Omental fat pad (tissue), 3 donors: ENCODE measurements at regions not wholly inside any gene's neighbourhood (a gene's known extent, or its start where the extent isn't known, plus 50 kb on each side); places are given as distances from the start of the nearest gene placed in this dataset.

Experiments used
- ATAC-seq: fragments of 150-250 bp; one replicate; pipeline ENCODE4 v1.9.1; 2016; ENCODE audit warnings: mild to moderate bottlenecking, moderate library complexity; ENCODE audit not compliant: low FRiP score
- DNase-seq: peaks from one replicate; pipeline ENCODE4 v3.0.0-alpha.2; 2019; ENCODE audit warnings: low spot score
- TF ChIP-seq, protein P1 (sequence below), 3 donors: fragments of 450-650 bp; IDR thresholded peaks; one replicate each; pipeline ENCODE4 v1.5.1; 2016 to 2017; ENCODE audit warnings: antibody characterized with exemption in 3 of 3, mild to moderate bottlenecking in 3 of 3, moderate library complexity in 2 of 3

DNA sequence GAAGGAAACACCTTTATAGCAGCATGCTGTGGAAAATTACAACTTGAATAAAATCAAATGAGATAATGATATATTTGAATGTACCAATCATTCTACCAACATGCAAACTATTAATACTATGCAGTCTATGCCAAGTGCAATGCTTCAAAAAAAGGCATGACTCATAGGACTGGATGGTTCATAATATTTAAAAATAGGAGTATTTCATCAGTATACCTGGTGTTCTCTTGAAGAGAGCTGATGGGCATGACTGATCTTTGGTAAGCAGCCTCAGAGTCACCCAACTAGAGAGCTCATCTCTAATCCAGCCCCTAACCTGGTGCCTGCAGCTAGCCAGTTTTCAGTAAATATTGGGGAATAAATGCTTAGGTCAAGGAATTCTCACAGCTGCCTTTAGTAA, 434.7 kb upstream of the ARRDC4 start:
- TF ChIP-seq, protein P1, sequence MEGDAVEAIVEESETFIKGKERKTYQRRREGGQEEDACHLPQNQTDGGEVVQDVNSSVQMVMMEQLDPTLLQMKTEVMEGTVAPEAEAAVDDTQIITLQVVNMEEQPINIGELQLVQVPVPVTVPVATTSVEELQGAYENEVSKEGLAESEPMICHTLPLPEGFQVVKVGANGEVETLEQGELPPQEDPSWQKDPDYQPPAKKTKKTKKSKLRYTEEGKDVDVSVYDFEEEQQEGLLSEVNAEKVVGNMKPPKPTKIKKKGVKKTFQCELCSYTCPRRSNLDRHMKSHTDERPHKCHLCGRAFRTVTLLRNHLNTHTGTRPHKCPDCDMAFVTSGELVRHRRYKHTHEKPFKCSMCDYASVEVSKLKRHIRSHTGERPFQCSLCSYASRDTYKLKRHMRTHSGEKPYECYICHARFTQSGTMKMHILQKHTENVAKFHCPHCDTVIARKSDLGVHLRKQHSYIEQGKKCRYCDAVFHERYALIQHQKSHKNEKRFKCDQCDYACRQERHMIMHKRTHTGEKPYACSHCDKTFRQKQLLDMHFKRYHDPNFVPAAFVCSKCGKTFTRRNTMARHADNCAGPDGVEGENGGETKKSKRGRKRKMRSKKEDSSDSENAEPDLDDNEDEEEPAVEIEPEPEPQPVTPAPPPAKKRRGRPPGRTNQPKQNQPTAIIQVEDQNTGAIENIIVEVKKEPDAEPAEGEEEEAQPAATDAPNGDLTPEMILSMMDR (IDR thresholded peaks at IDR 0.05), result no peak
- DNase-seq (no peak), ATAC-seq (no peak)

DNA sequence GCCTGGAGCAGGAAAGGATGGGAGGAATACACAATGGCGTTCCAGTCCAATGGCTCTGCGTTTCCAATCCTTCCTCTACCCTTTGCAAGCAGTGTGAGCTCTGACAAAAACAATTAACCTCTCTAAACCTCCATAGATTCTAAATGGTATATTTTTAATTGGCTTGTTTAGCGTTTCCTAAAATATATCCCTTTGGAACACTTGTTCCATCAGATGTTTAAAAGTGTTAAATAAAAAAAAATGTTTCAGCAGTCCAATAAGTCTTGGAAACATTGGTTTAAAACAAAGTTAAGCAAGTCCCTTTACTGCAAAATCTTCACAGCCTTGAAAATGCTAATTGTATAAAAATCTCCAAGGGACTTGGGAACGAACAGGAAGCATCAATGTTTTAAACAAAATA, 432.3 kb upstream of the ARRDC4 start:
- ATAC-seq, result no peak

DNA sequence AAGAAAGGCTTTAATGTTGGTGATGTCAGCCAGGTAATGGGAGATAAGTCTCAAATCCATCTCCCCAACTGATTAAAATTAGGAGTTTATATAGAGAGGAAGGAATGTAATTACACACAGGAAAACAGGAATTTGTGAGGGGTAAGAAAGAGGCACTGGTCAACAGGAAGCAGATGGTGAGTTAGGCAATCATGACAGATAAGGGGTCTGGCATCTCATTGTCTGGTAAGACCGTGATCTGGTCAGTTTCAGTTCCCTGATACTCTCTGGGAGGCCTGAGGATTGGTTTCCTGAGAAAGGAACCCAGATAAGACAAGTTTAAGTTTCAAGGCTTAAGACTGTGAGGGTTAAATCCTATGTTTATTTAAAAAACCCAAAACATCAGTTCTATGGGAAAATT, 414.7 kb upstream of the ARRDC4 start:
- ATAC-seq (no peak), DNase-seq (no peak)
- TF ChIP-seq, protein P1 (IDR thresholded peaks at IDR 0.05), result no peak

More for the DNA sequence above, 432.3 kb upstream of the ARRDC4 start:
- TF ChIP-seq, protein P1 (IDR thresholded peaks at IDR 0.05), result no peak
- no peak for DNase-seq

DNA sequence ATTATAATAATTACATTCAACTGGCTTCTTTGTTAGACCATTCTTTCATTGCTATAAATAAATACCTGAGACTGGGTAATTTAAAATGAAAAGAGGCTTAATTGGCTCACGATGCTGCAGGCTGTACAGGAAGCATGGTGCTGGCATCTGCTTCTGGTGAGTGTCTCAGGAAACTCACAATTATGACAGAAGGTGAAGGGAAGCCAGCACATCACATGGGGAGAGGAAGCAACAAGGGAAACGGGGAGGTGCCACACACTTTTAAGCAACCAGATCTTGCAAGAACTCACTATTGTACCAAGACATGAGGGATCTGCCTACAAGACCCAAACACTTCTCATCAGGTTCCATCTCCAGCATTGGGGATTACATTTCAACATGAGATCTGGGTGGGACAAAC, 413.1 kb upstream of the ARRDC4 start:
- ATAC-seq, result no peak
- no peak for DNase-seq
- TF ChIP-seq, protein P1 (IDR thresholded peaks at IDR 0.05), result no peak

DNA sequence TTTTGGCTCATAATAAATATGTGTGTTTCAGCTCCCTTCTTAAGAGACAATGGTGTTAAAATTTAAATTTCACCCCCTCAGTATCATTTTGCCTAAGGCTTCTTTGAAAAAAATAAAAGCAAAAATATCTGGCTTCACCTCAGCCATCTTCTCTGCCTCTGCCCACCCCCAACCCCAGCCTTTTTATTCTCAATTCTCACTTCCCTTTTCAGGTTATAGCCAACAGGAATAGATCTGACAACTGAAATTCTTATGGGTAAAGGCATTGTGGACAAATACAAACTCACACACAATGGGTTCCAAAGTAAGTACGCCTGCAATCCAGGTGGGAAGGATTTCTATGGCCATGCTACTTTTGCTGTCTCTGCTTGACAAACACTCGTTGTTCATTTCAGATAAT, 399.0 kb upstream of the ARRDC4 start:
- DNase-seq, result no peak
- no peak for ATAC-seq
- TF ChIP-seq, protein P1 (IDR thresholded peaks at IDR 0.05), result no peak

DNA sequence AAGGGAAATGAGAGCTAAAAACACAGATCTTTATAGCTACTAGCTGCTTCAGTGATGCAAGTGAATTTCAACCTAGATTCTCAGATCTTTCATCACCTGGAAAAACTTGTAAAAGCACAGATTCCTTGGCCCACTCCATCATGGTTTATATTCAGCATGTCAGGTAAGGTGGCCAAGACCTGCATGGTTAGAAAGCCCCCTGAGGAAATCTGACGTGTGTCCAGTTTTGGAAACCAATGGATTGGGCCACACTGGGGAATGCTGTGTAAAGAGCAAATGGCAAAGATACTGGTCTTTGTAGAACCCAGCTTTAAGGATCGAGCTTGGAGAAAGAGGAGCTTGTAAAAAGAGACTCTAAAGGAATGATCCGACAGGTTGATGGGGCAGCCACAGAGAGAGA, 397.0 kb upstream of the ARRDC4 start:
- no peak for ATAC-seq
- TF ChIP-seq, protein P1 (IDR thresholded peaks at IDR 0.05), result no peak

DNA sequence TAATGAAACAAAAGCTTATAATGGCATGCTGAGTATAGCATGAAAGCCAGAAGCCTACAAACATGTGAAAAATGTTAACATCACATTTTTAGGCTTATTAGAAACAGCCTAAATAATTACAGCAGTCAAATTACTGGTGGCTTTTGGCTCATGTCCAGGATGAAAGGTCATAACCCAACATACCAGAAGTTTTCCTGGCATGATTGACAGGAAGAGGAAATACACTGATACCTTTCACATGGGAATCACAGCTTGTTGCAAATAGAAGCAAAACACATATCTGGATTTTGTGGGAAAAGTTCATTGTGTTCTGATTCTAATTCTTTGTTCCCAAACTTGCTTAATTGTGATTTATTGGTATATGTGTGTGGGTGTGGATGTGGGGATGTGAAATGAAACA, 393.5 kb upstream of the ARRDC4 start:
- ATAC-seq (no peak), DNase-seq (no peak)
- TF ChIP-seq, protein P1 (IDR thresholded peaks at IDR 0.05), result no peak

More for the DNA sequence above, 397.0 kb upstream of the ARRDC4 start:
- no peak for DNase-seq
